ENCODE measurements at regions not wholly inside any gene's neighbourhood (a gene's known extent, or its start where the extent isn't known, plus 50 kb on each side); places are given as distances from the start of the nearest gene placed in this dataset.

DNA sequence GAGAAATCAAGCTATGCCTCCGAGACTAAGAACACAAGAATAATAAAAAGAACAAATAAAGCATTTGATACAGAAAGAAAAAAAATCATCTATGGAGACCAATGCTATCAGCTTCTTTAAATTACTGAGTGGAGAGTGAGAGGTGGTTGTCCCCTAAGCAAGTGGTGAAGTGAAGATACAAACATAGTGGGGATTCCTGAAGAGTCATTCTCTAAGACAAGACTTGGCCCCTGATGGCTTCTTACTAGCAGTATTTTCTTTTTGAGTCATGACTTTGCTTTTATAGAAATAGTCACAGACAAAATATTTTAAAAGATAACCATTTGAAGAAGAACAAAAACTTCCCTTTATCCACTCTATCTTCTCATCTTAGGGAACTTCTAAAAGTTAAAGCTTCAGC lies 261.4 kb upstream of the PRDM1 start:
- TF ChIP-seq POLR2AphosphoS5 (IDR thresholded peaks at IDR 0.05; ENCODE audit: insufficient read depth, low read depth, low read length) (no peak), JUN (IDR thresholded peaks at IDR 0.05; ENCODE audit: borderline replicate concordance, insufficient read depth, insufficient read length, low read depth) (no peak), POLR2A (IDR thresholded peaks at IDR 0.05; ENCODE audit: low read depth, low read length) (no peak), EZH2 (IDR thresholded peaks at IDR 0.05; ENCODE audit: borderline replicate concordance, low read depth, low read length, severe bottlenecking) (no peak), GATA2 (IDR thresholded peaks at IDR 0.05; ENCODE audit: insufficient read depth, insufficient read length, low read depth, low read length) (no peak)
- TF ChIP-seq, protein P1, sequence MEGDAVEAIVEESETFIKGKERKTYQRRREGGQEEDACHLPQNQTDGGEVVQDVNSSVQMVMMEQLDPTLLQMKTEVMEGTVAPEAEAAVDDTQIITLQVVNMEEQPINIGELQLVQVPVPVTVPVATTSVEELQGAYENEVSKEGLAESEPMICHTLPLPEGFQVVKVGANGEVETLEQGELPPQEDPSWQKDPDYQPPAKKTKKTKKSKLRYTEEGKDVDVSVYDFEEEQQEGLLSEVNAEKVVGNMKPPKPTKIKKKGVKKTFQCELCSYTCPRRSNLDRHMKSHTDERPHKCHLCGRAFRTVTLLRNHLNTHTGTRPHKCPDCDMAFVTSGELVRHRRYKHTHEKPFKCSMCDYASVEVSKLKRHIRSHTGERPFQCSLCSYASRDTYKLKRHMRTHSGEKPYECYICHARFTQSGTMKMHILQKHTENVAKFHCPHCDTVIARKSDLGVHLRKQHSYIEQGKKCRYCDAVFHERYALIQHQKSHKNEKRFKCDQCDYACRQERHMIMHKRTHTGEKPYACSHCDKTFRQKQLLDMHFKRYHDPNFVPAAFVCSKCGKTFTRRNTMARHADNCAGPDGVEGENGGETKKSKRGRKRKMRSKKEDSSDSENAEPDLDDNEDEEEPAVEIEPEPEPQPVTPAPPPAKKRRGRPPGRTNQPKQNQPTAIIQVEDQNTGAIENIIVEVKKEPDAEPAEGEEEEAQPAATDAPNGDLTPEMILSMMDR (IDR thresholded peaks at IDR 0.05; ENCODE audit: extremely low read depth in 1 of 2, insufficient read depth in 1 of 2, low read depth in 1 of 2, low read length in 2 of 2), result no peak
- TF ChIP-seq, protein P2, sequence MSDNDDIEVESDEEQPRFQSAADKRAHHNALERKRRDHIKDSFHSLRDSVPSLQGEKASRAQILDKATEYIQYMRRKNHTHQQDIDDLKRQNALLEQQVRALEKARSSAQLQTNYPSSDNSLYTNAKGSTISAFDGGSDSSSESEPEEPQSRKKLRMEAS (IDR thresholded peaks at IDR 0.05; ENCODE audit: insufficient read depth, insufficient read length), result no peak
